Astrocyte of the hippocampus (primary cell): ENCODE measurements at regions not wholly inside any gene's neighbourhood (a gene's known extent, or its start where the extent isn't known, plus 50 kb on each side); places are given as distances from the start of the nearest gene placed in this dataset.

ENCODE experiments used
- DNase-seq: peaks from one replicate; pipeline ENCODE4 v3.0.0; 2011; ENCODE audit warnings: low read depth, low spot score

GRCh38 chr6:139940741-139941729 lies 566.6 kb upstream of the CITED2 start:
- no peak for DNase-seq

DNA sequence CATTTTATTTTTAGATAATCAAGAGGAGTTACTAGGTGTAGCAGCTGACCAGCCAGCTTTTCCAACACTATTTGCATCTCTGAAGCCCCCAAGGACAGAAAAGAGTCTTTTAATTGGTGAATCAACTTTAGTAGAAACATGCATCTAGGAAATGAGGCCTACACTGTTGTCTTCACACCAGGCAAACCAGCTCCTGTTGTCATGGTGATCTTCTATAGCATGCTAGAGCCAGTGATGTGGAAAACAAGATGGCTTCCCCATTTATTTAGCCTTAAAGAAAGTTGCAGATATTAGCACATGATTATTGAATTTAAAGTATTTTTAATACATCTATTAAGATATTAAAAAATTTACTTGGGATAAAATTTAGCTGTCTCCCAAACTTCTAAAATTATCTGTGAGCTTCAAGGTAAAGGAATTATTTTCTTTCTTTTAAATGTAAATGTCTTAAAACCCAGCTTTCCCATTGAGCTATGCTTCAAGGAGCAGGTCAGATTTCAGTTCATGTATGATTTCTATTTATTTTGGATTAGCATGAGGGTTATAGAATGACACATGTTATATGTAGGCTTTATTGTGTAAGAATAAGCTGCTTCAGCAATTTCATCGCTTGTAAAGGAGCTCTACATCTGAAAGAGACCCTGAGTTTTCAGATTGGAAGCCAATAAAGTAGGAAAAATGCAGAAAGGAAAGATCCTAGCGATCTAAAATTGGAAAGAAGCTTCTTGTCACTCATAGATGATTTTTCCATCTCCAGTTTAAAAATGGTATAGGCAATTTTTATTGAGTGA lies 564.9 kb upstream of the CITED2 start:
- no peak for DNase-seq

DNA sequence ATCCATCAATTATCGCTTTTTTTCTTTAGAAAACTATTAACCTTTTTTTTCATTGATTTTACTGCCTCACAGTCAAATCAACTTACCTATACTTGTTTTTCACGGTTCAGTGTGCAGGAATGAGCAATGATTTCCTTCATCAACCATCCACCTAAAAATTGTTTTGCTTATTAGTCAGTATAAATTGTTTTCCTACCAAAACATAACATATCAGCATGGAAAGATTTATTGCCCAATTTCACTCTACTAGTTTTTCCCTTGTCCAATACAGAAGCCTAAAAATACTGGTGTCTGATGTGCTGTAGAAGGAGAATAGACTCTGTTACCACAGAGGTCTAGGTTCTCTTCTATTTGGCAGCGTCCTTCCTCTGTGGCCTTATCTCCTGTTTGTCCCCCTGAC lies 558.2 kb upstream of the CITED2 start:
- DNase-seq, result no peak

GRCh38 chr6:139931747-139932146 lies 557.3 kb upstream of the CITED2 start:
- no peak for DNase-seq

GRCh38 chr6:139927742-139928305 lies 553.4 kb upstream of the CITED2 start:
- no peak for DNase-seq

- peak; percentile 78 for DNase-seq
Measured at GRCh38 chr6:139927236-139927635, 552.8 kb upstream of the CITED2 start.

- DNase-seq, result peak; percentile 41
Measured at GRCh38 chr6:139926711-139927110, 552.3 kb upstream of the CITED2 start.

DNA sequence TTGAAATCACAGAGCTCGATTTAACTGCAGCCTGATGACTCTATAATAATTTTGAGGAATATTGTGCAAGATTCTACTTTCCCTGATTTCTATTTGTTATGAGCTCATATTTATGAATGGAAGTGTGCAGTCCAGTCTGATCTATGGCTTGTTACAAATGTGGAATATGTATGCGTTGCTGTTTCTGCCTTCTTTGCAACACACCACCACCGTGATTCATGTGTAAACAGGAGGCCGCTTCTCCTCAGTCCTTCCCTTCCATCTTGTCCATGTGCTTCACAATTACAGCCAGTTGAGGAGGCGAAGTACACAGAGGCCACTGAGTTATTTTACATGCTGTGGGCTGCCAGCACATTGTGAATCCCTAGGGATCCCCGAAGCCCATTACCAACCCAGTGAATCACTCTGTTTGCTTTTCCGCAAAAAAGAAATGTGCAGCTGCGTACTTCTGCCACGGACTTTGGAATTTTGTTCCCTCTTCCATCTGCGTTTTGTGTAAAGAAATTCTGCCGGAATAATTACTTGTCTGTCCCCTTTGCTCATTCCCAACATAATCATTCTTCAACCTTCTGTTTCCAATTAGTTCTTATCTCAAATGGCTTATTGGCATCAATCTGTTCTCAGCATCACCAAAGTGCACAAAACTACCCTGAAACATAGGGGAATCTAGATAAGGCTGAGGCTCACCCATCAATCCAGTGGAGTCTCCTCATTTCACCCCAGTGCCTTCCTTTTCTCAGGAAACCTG lies 551.6 kb upstream of the CITED2 start:
- DNase-seq, result peak; percentile 71

DNA sequence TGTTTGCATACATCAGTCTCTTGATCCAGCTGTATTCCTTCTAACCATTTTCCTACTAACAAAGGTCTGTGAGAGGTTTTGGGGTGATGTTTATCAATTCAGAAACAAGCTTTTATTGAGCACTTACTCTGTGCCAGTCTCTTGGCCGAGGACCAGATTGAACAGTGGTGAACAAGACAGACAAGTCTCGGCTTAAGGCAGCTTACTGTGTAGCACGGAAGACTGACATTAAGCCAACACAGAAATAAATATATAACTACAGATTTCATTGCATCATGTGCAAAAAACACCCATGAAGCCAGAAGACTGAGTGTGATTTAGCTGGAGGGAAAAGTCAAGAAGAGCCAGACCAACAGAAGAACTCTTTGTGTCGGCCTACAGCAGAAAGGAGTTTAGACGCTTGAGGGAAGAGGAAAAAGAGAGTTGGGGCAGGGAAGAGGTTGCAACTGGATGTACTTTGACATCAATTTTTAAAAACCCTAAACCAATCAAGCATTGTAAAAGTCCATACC lies 549.6 kb upstream of the CITED2 start:
- no peak for DNase-seq

DNA sequence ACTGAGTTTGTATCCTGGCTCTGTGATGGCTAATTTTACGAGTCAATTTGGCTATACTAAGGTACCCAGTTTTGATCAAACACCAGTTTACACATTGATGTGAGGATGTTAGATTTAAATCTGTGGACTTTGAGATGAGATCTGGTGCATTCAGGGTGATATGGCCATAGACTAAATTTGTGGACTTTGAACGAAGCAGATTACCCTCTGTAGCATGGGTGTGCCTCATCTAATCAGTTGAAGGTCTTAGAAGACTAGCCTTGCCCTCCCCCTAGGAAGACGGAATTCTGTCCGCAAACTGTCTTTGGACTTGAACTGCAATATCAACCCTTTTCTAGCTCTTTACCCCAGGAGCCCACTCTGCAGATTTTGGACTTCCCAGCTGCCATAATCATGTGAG lies 547.8 kb upstream of the CITED2 start:
- DNase-seq, result no peak

DNA sequence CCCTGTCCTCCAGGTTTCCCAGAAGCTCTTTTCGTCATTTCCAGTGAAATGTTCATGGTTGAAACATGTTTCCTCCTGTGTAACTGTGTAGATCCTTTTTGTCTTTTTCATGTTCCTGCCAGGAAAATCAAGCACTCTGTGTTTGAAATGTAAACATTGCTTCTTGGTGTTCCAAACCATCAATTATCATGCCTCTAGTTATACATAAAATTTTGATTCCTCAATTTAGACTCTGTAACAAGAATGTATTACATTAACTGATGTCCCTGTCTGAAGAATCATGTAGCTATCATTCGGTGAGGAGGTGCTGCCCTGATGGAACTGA lies 546.3 kb upstream of the CITED2 start:
- DNase-seq, result no peak

- DNase-seq, result no peak
Measured at GRCh38 chr6:139920027-139920775, 545.8 kb upstream of the CITED2 start.

GRCh38 chr6:139919107-139920026 lies 544.9 kb upstream of the CITED2 start:
- no peak for DNase-seq

DNA sequence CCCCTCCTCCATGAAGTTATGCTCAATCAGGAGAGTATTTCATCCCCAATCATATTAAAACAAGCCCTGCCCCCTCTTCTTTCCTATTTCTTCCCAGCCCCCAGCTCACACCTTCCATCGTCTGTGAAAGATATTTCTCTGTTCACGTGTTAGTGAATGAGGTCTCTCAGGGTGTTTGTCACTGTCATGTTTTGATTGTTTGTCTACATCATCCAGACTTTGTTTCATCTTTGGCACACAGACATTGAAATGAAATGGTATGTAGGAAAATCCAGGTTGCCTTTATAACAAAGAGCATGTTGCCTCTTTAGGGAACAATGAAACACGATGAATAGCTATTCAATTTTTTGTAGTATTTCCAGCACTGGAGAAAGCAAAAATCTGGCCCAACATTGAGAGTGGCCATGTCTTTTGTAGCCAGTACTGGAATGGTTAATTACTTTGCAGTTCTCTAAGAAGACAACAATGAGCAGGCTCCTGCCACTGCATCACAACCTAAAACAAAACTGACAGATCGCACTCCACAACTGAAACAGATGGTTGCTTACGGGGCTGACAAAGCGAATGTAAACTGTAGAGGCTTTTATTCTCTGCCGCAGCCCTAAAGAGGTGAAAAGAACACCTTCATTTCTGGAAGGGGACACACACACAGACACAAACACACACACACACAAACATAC lies 543.6 kb upstream of the CITED2 start:
- DNase-seq, result peak; percentile 7

GRCh38 chr6:139914910-139915309 lies 540.5 kb upstream of the CITED2 start:
- no peak for DNase-seq

DNA sequence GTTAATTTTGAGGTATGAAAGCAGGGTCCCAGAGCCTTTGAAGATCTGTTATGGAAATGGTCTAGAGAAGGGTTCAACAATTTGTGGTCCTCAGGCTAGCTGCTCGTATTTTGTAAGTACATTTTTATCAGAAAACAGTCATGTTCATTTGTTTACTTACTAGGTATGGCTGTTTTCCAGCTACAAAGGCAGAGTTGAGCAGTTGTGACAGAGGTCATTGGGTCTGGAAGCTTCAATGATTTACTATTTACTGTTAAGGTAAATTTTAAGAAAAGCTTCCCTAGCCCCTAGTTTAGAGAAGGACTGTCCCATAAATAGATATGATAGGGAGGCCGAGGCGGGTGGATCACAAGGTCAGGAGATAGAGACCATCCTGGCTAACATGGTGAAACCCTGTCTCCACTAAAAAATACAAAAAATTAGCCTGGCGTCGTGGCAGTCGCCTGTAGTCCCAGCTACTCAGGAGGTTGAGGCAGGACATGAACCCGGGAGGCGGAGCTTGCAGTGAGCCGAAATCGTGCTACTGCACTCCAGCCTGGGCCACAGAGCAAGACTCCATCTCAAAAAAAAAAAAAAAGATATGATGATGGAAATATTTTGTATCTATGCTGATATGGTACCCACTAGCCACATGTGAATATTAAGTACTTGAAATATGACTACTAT lies 538.4 kb upstream of the CITED2 start:
- no peak for DNase-seq

- DNase-seq, result no peak
Measured at GRCh38 chr6:139909992-139910391, 535.5 kb upstream of the CITED2 start.

DNA sequence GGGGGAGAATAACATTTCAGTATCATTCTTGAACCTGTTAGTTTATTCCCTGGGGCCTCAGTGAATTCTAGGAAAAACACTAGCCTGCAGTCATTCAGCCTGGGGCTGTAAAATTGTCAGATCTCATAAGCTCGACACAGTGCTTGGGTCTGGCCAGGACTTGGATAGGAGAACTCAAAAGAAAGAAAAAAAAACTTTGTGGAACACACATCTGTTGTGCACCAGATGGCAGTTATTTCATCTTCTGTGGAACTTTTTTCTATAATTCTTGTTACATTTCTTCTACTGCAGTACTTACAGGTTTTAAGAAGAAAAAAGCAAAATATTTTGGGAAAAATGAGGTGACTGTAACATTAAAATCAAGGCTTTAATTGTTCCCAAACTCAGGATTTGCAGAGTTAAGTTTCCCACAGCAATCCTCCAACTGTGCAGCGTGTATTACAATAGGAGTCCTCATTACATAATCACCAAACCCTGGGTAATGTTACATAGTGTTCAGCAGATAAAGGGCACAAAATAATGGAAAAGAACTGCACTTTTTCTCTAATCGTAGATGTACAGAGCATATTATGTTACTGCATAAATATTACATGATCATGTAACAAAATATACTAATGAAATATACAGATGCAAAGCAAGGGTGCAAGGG lies 531.1 kb upstream of the CITED2 start:
- no peak for DNase-seq
